HG02870 (cell line): ENCODE measurements at regions not wholly inside any gene's neighbourhood (a gene's known extent, or its start where the extent isn't known, plus 50 kb on each side); places are given as distances from the start of the nearest gene placed in this dataset.
"Not testable (repeated sequence)": the region's sequence is repeated elsewhere in the genome, so short reads cannot be mapped to it uniquely, and the experiment has no call there.

Source experiments
- ATAC-seq: cut with Tn5 transposase; IDR thresholded peaks from one replicate; pipeline ENCODE4 v1.9.1; 2021; ENCODE audit warnings: mild to moderate bottlenecking, moderate library complexity; ENCODE audit not compliant: unreplicated experiment

- ATAC-seq, result not testable (repeated sequence)
Measured at GRCh38 chr6:15742013-15742412, 79.2 kb upstream of the DTNBP1 start.

GRCh38 chr6:15741405-15741804 lies 78.6 kb upstream of the DTNBP1 start:
- ATAC-seq, result no peak

GRCh38 chr6:15739867-15740266 lies 77.0 kb upstream of the DTNBP1 start:
- ATAC-seq, result no peak

DNA sequence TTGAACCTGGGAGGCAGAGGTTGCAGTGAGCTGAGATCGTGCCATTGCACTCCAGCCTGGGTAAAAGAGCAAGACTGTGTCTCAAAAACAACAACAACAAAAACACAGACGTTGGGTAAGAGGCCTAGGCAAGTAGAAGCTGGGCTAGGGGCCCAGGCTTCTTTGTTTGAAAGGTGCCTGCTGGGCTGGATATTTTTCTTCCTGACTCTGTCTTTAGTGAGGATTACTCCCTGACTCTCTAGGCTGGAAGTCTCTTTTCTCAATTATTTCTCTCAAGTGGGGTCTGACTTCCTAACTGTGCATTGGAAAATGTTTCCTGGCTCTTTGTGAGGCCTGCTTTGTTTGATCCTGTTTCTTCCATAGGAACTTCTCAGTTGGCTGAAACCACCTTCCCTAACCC lies 76.5 kb upstream of the DTNBP1 start:
- ATAC-seq, result no peak

GRCh38 chr6:15738195-15738594 lies 75.4 kb upstream of the DTNBP1 start:
- not testable (repeated sequence) for ATAC-seq

GRCh38 chr6:15736297-15736696 lies 73.5 kb upstream of the DTNBP1 start:
- no peak for ATAC-seq

DNA sequence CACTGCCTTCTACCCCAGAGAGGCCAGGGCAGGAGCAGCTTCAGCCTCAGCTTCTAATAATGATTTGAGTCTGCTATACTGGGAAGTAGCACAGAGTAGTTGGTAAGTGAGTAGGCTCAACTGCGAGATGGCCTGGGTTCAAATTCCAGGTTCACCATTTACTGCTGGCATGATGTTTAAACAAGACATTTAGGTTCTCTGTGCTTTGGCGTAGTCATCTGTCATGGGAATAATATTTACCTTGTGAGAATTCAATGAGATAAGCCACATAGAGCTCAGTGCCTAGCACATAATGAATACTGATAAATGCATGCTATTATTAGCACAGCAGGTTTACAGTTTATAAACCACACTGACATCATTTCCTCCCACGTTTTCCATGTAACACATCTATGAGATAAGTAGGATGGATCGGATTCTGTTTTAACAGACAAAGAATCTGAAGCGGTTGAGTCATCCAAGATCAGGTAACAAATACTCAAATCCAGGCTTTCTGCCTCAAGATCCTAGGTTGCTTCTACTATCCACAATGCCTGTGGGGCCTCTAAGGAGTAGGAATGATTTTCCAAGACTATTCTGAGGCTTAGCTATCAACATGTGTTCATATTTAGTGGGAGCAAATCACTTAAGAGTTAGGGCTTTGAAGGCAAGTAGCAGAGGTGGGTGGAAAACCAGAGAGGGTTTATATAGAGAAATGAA lies 72.9 kb upstream of the DTNBP1 start:
- ATAC-seq, result no peak

GRCh38 chr6:15734118-15734897 lies 71.5 kb upstream of the DTNBP1 start:
- ATAC-seq, result no peak

GRCh38 chr6:15730922-15731321 lies 68.1 kb upstream of the DTNBP1 start:
- ATAC-seq, result no peak

- no peak for ATAC-seq
Measured at GRCh38 chr6:15730442-15730841, 67.6 kb upstream of the DTNBP1 start.

GRCh38 chr6:15722731-15723130 lies 59.9 kb upstream of the DTNBP1 start:
- no peak for ATAC-seq

DNA sequence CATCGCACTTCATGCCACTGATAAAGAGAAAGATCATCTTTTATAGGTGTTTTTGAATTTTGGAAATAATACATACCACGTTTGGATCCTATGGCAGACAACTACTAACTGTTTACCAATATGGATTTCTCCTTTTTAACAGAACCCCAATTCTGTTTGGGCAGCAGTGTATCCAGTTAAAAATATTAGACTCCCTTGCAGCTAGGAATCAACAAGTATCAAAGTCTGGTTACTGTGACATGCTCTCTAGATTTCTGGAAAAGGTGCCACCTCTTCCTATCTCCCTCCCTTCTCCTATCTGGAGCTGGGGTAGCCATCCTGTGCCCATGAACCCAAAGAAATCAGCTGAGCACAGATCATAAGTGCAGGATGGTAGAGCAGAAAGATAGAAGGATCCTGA lies 54.1 kb upstream of the DTNBP1 start:
- ATAC-seq, result no peak

GRCh38 chr6:15715851-15716250 lies 53.0 kb upstream of the DTNBP1 start:
- no peak for ATAC-seq

GRCh38 chr6:15715060-15715459 lies 52.2 kb upstream of the DTNBP1 start:
- no peak for ATAC-seq

GRCh38 chr6:15714658-15715057 lies 51.8 kb upstream of the DTNBP1 start:
- ATAC-seq, result no peak

GRCh38 chr6:15713325-15713724 lies 50.5 kb upstream of the DTNBP1 start:
- ATAC-seq, result no peak

DNA sequence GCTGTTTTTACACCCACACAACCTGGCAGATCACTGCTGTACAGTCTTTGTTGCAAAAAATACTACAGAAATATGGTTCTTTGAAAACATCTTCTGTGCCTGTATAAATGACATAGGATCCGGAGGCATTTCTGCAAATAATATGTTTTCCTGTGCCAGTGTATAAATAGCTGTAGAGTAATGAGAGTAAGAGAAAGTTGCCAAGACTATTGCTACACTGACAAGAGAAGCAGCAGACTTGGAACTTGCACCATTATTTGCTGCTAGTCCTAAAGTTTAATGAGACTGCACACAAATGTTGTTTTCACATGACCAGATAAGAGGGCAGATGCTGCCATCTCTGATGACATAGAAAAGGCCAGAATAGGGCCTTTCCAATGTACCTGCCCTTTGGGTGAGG lies 50.0 kb upstream of the DTNBP1 start:
- no peak for ATAC-seq
